K562 (cell line): ENCODE measurements at regions not wholly inside any gene's neighbourhood (a gene's known extent, or its start where the extent isn't known, plus 50 kb on each side); places are given as distances from the start of the nearest gene placed in this dataset.

Experiments
- ATAC-seq: fragments of 200-7000 bp; cut with Tn5 transposase; 3 replicates; pipeline ENCODE4 v1.9.1; 2020; ENCODE audit warnings: moderate library complexity
- BruUV-seq: library from RNA; stranded (reverse); fragments of 400-500 nt; replicated peaks from 2 replicates; lab custom pipeline; 2021; lab: Mats Ljungman, UMichigan
- CTCF ChIA-PET: fragments of 300-600 bp; formaldehyde crosslinking; extraction: SDS; loops from one replicate; lab custom pipeline; 2021; ENCODE audit warnings: low intra/inter-chr PET ratio; lab: Yijun Ruan, JAX
- POLR2A ChIA-PET: fragments of 300-600, 350-650 bp; sonication (Branson Sonifier 250); formaldehyde crosslinking; extraction: SDS; loops from one replicate; lab custom pipeline; 2021; ENCODE audit warnings: antibody characterized with exemption, inconsistent platforms; lab: Yijun Ruan, JAX
- DNase-seq, 4 experiments: peaks; one replicate each; pipeline versions ENCODE4 v3.0.0 to v3.0.0-alpha.2; 2011 to 2018; ENCODE audit warnings: low spot score in 3 of 4, mixed read lengths in 3 of 4; ENCODE audit errors: extremely low read depth in 1 of 4
- FAIRE-seq: peaks from 2 replicates; lab custom pipeline; 2011; peaks lifted over from hg19 to GRCh38; lab: Jason Lieb, UNC
- H2AFZ ChIP-seq: 2 replicates; pipeline ENCODE4 v1.6.0; 2011; ENCODE audit warnings: low read depth, low read length, control low read depth, inconsistent platforms
- H3K27ac ChIP-seq: fragments of 200-600 bp; 3 replicates; pipeline ENCODE4 v1.8.0; 2011; ENCODE audit warnings: low read depth, mild to moderate bottlenecking, control low read depth, inconsistent platforms, low read length, moderate library complexity, mixed read lengths; ENCODE audit errors: extremely low read depth
- H3K27me3 ChIP-seq, 2 experiments: fragments of 300-600 bp in 1 of 2; 2 replicates in 1 of 2; 3 replicates in 1 of 2; pipeline versions ENCODE4 v1.6.0 to v1.8.0; 2011; ENCODE audit warnings: inconsistent platforms in 2 of 2, low read length in 2 of 2, mild to moderate bottlenecking in 1 of 2, mixed read lengths in 1 of 2, moderate library complexity in 1 of 2; ENCODE audit not compliant: control insufficient read depth in 2 of 2, insufficient read depth in 2 of 2
- H3K36me3 ChIP-seq: fragments of 300-600 bp; 3 replicates; pipeline ENCODE4 v1.8.0; 2011; ENCODE audit warnings: mild to moderate bottlenecking, low read length, inconsistent platforms; ENCODE audit not compliant: control insufficient read depth, insufficient read depth
- H3K4me1 ChIP-seq, 2 experiments: fragments of 200-600 bp in 1 of 2; replicated peaks in 1 of 2; 2 replicates in 1 of 2; 3 replicates in 1 of 2; pipeline versions ENCODE4 v1.5.1 to v1.8.0; 2011; ENCODE audit warnings: inconsistent platforms in 2 of 2, low read length in 2 of 2, mild to moderate bottlenecking in 1 of 2, mixed read lengths in 1 of 2, moderate library complexity in 1 of 2; ENCODE audit not compliant: control insufficient read depth in 2 of 2, insufficient read depth in 2 of 2
- H3K4me2 ChIP-seq: 2 replicates; pipeline ENCODE4 v1.6.1; 2011; ENCODE audit warnings: low read length, control low read depth, inconsistent platforms, mixed read lengths; ENCODE audit not compliant: insufficient read depth
- H3K4me3 ChIP-seq: fragments of 200-600 bp; sonication (generic), shearing (Covaris generic); 2 replicates; pipeline ENCODE4 v1.5.1; 2016; ENCODE audit warnings: control low read depth, inconsistent platforms
- H3K79me2 ChIP-seq: fragments of 200-600 bp; 3 replicates; pipeline ENCODE4 v1.8.0; 2011; ENCODE audit warnings: low read length, inconsistent platforms; ENCODE audit not compliant: control insufficient read depth, insufficient read depth
- H3K9ac ChIP-seq, 2 experiments: 2 replicates each; pipeline versions ENCODE4 v1.6.0 to v1.6.1; 2011; ENCODE audit warnings: low read depth in 2 of 2, low read length in 2 of 2, control low read depth in 1 of 2, inconsistent platforms in 1 of 2, mild to moderate bottlenecking in 1 of 2, mixed read lengths in 1 of 2; ENCODE audit not compliant: insufficient read depth in 1 of 2
- H3K9me1 ChIP-seq: one replicate; pipeline ENCODE4 v1.6.0; 2011; ENCODE audit warnings: inconsistent platforms, mild to moderate bottlenecking, low read length, moderate library complexity; ENCODE audit not compliant: control insufficient read depth, insufficient read depth
- H3K9me3 ChIP-seq: replicated peaks from 2 replicates; pipeline ENCODE4 v1.5.1; 2011; ENCODE audit warnings: low read depth, low read length, inconsistent platforms; ENCODE audit not compliant: control insufficient read depth, insufficient read depth
- H4K20me1 ChIP-seq: replicated peaks from 2 replicates; pipeline ENCODE4 v1.6.1; 2011; ENCODE audit warnings: low read length, inconsistent platforms, mixed read lengths; ENCODE audit not compliant: control insufficient read depth, insufficient read depth
- ARID1B ChIP-seq: fragments of 450-650 bp; IDR thresholded peaks from 2 replicates; pipeline ENCODE4 v1.6.1; 2016; ENCODE audit warnings: antibody characterized with exemption, mild to moderate bottlenecking, inconsistent platforms
- CAMTA2 ChIP-seq: fragments of 250-450 bp; sonication (Bioruptor Pico); conservative IDR thresholded peaks from 2 replicates; pipeline ENCODE4 v1.5.1; 2022
- EHMT2 ChIP-seq: fragments of 450-650 bp; IDR thresholded peaks from 2 replicates; pipeline ENCODE4 v1.6.1; 2018; ENCODE audit warnings: antibody characterized with exemption
- FOXK1 ChIP-seq: sonication (generic); formaldehyde crosslinking; IDR thresholded peaks from 2 replicates; pipeline ENCODE4 v1.8.0; 2022; ENCODE audit warnings: missing genetic modification reagents, mild to moderate bottlenecking, borderline replicate concordance
- MCM2 ChIP-seq: fragments of 450-650 bp; IDR thresholded peaks from 2 replicates; pipeline ENCODE4 v1.6.1; 2017; ENCODE audit warnings: low read depth, mild to moderate bottlenecking
- MCM7 ChIP-seq, 2 experiments: fragments of 450-650 bp; IDR thresholded peaks; 2 replicates each; pipeline ENCODE4 v1.6.1; 2016 to 2018
- NFIX ChIP-seq: fragments of 250-450 bp; sonication (Bioruptor Pico); IDR thresholded peaks from 2 replicates; pipeline ENCODE4 v1.4.0; 2020; ENCODE audit warnings: low read depth, mild to moderate bottlenecking, moderate library complexity
- NFRKB ChIP-seq: fragments of 450-650 bp; IDR thresholded peaks from 2 replicates; pipeline ENCODE4 v1.6.1; 2016; ENCODE audit warnings: low read depth
- NRF1 ChIP-seq, 2 experiments: fragments of 450-650 bp; IDR thresholded peaks in 1 of 2; conservative IDR thresholded peaks in 1 of 2; 2 replicates each; pipeline ENCODE4 v1.6.1; 2014; ENCODE audit warnings: mild to moderate bottlenecking in 2 of 2
- PHTF2 ChIP-seq: fragments of 250-450 bp; sonication (Bioruptor Pico); IDR thresholded peaks from 2 replicates; pipeline ENCODE4 v1.5.0; 2021; ENCODE audit warnings: mild to moderate bottlenecking
- RFX1 ChIP-seq: fragments of 450-650 bp; IDR thresholded peaks from 2 replicates; pipeline ENCODE4 v1.6.1; 2016; ENCODE audit warnings: mild to moderate bottlenecking, moderate library complexity
- ZSCAN29 ChIP-seq: fragments of 450-650 bp; IDR thresholded peaks from 2 replicates; pipeline ENCODE4 v1.6.1; 2017
- WGBS: fragments of 100-300 bp; shearing (Covaris generic); methylation state at CpG from one replicate; pipeline ENCODE4 v1.1.6; 2016; ENCODE audit warnings: low coverage, mixed read lengths; ENCODE audit not compliant: insufficient coverage; ENCODE audit errors: missing lambda C conversion rate; 5-methylcytosine and 5-hydroxymethylcytosine counted together
- in situ Hi-C: fragments of 300-500 bp; cut with MboI; formaldehyde crosslinking; loops from 4 replicates; pipeline ENCODE4 v1.15.0; 2018; ENCODE audit warnings: inconsistent platforms, mixed read lengths
- intact Hi-C: fragments of 100-400 bp; cut with micrococcal nuclease; formaldehyde crosslinking; loops from 2 replicates; pipeline ENCODE4 v1.14.2; 2022

- no peak for FAIRE-seq
- Histone ChIP-seq H3K27me3 (no peaks in the 10 kb centered on the region), H3K9me3 (no peaks in the 10 kb centered on the region), H3K4me1 (no peaks in the 10 kb centered on the region), H3K9ac (no peak overlapping the region), H3K4me2 (no peak overlapping the region), H3K9me1 (no peaks in the 10 kb centered on the region), H4K20me1 (no peaks in the 10 kb centered on the region), H3K4me3 (no peak overlapping the region), H3K79me2 (no peaks in the 10 kb centered on the region), H2AFZ (no peak overlapping the region), H3K27ac (no peak overlapping the region), H3K36me3 (no peaks in the 10 kb centered on the region)
- no peak for ATAC-seq
- BruUV-seq, result no TSS peak
- no peak for DNase-seq
- WGBS, result 0% methylated on average over 2 of the region's 2 CpGs
- intact Hi-C loops, result no loop called here
- in situ Hi-C loops, result no loop called here
- CTCF ChIA-PET, result no interaction called here
- POLR2A ChIA-PET, result no interaction called here
- no peak for TF ChIP-seq EHMT2
- no peak for TF ChIP-seq NRF1 (conservative IDR thresholded peaks at IDR 0.05 in 1 of 2, IDR thresholded peaks at IDR 0.05 in 1 of 2)
- no peak for TF ChIP-seq MCM7 (IDR thresholded peaks at IDR 0.05)
- TF ChIP-seq NFIX, result no peak
- TF ChIP-seq PHTF2, result no peak
- TF ChIP-seq ARID1B, result no peak
- TF ChIP-seq MCM2, result no peak
Measured at GRCh38 chr21:25424634-25425033, 182.6 kb downstream of the MRPL39 start.

GRCh38 chr21:25424048-25424447, 183.2 kb downstream of the MRPL39 start:
- no peak for FAIRE-seq
- in situ Hi-C loops, result no loop called here

More at GRCh38 chr21:25424048-25424447, 183.2 kb downstream of the MRPL39 start:
- Histone ChIP-seq H3K9ac (no peak overlapping the region), H3K9me1 (no peaks in the 10 kb centered on the region), H3K4me2 (no peak overlapping the region), H3K79me2 (no peaks in the 10 kb centered on the region), H3K27ac (no peak overlapping the region), H3K9me3 (no peaks in the 10 kb centered on the region), H3K36me3 (no peaks in the 10 kb centered on the region), H3K4me1 (no peaks in the 10 kb centered on the region), H2AFZ (no peak overlapping the region), H4K20me1 (no peaks in the 10 kb centered on the region), H3K27me3 (no peaks in the 10 kb centered on the region)
- ChIA-PET POLR2A (no interaction called here), CTCF (no interaction called here)
- BruUV-seq, result no TSS peak
- intact Hi-C loops, result no loop called here
- DNase-seq, result no peak
- TF ChIP-seq CAMTA2 (no peak), NFRKB (no peak), FOXK1 (no peak), ZSCAN29 (no peak), RFX1 (no peak)
- TF ChIP-seq, all 486 proteins: peak for 0
- WGBS, result 0% methylated on average over 4 of the region's 4 CpGs
- ATAC-seq, result no peak
- no peak overlapping the region for H3K4me3 ChIP-seq
